Gastrocnemius medialis (tissue), 4 donors: ENCODE measurements at regions not wholly inside any gene's neighbourhood (a gene's known extent, or its start where the extent isn't known, plus 50 kb on each side); places are given as distances from the start of the nearest gene placed in this dataset.
"Not testable (repeated sequence)": the region's sequence is repeated elsewhere in the genome, so short reads cannot be mapped to it uniquely, and the experiment has no call there.

Experiments
- ATAC-seq, 2 donors: fragments of 150-250 bp; one replicate each; pipeline ENCODE4 v1.9.1; 2016
- DNase-seq, 2 donors: peaks; one replicate each; pipeline ENCODE4 v3.0.0-alpha.2; 2019
- H3K27ac ChIP-seq, 4 donors: fragments of 200-600 bp; sonication (generic); 1 replicate in 1 of 4; 2 replicates in 3 of 4; pipeline ENCODE4 v1.5.1; 2016 to 2018; ENCODE audit warnings: mild to moderate bottlenecking in 2 of 4, moderate library complexity in 1 of 4
- H3K27me3 ChIP-seq, 3 donors: fragments of 200-600 bp; sonication (generic) in 2 of 3; 1 replicate in 1 of 3; 2 replicates in 2 of 3; pipeline versions ENCODE4 v1.5.1 to v1.6.0; 2016 to 2019; ENCODE audit warnings: mild to moderate bottlenecking in 1 of 3, moderate library complexity in 1 of 3
- H3K36me3 ChIP-seq, 2 donors: fragments of 200-600 bp; sonication (generic) in 1 of 2; one replicate each; pipeline ENCODE4 v1.5.1; 2017 to 2018
- H3K4me1 ChIP-seq, 2 donors: fragments of 200-600 bp; sonication (generic) in 1 of 2; one replicate each; pipeline ENCODE4 v1.5.1; 2016 to 2017; ENCODE audit warnings: mild to moderate bottlenecking in 2 of 2
- H3K4me3 ChIP-seq, 4 donors: fragments of 200-600 bp; sonication (generic) in 3 of 4; 1 replicate in 1 of 4; 2 replicates in 3 of 4; pipeline ENCODE4 v1.5.1; 2016 to 2019; ENCODE audit warnings: mild to moderate bottlenecking in 2 of 4
- H3K9me3 ChIP-seq, 3 donors: fragments of 200-600 bp; sonication (generic) in 2 of 3; 1 replicate in 1 of 3; 2 replicates in 2 of 3; pipeline ENCODE4 v1.5.1; 2016 to 2019
- CTCF ChIP-seq, 5 experiments: fragments of 450-650 bp in 3 of 5; fragments of 200-600 bp in 2 of 5; sonication (generic) in 2 of 5; IDR thresholded peaks in 4 of 5; conservative IDR thresholded peaks in 1 of 5; 1 replicate in 4 of 5; 2 replicates in 1 of 5; pipeline ENCODE4 v1.5.1; 2016 to 2019; ENCODE audit warnings: antibody characterized with exemption in 5 of 5, mild to moderate bottlenecking in 3 of 5, moderate library complexity in 3 of 5
- POLR2A ChIP-seq, 2 donors: fragments of 450-650 bp; IDR thresholded peaks; one replicate each; pipeline ENCODE4 v1.6.1; 2017; ENCODE audit warnings: antibody characterized with exemption in 2 of 2, mild to moderate bottlenecking in 2 of 2, moderate library complexity in 2 of 2
- in situ Hi-C, 4 donors: fragments of 200-750 bp; cut with MboI; loops; one replicate each; pipeline versions ENCODE4 v1.15.0 to v1.8.0; 2017; ENCODE audit warnings: low sequenced_read_pairs in 4 of 4
- intact Hi-C: fragments of 100-400 bp; cut with DNase I; formaldehyde crosslinking; loops from one replicate; pipeline ENCODE4 v1.15.1; 2023; ENCODE audit warnings: low total_unique reads

GRCh38 chr2:61604433-61604832, 66.3 kb upstream of the XPO1 start:
- Histone ChIP-seq H3K9me3 (no peaks in the 10 kb centered on the region), H3K36me3 (no peaks in the 10 kb centered on the region), H3K4me1 (no peaks in the 10 kb centered on the region), H3K4me3 (no peak overlapping the region), H3K27me3 (no peaks in the 10 kb centered on the region), H3K27ac (no peak overlapping the region)
- in situ Hi-C loops: no loop called here
- DNase-seq (no peak), ATAC-seq (no peak)
- TF ChIP-seq POLR2A (IDR thresholded peaks at IDR 0.05) (no peak), CTCF (IDR thresholded peaks at IDR 0.05 in 4 of 5, conservative IDR thresholded peaks at IDR 0.05 in 1 of 5) (no peak)
- intact Hi-C loops: no loop called here

GRCh38 chr2:61598515-61599156, 60.5 kb upstream of the XPO1 start:
- H3K27me3 ChIP-seq, DNase-seq, in situ Hi-C loops, H3K36me3 ChIP-seq, ATAC-seq, H3K4me3 ChIP-seq, H3K27ac ChIP-seq, H3K4me1 ChIP-seq, H3K9me3 ChIP-seq, intact Hi-C loops: not testable (repeated sequence)

DNA sequence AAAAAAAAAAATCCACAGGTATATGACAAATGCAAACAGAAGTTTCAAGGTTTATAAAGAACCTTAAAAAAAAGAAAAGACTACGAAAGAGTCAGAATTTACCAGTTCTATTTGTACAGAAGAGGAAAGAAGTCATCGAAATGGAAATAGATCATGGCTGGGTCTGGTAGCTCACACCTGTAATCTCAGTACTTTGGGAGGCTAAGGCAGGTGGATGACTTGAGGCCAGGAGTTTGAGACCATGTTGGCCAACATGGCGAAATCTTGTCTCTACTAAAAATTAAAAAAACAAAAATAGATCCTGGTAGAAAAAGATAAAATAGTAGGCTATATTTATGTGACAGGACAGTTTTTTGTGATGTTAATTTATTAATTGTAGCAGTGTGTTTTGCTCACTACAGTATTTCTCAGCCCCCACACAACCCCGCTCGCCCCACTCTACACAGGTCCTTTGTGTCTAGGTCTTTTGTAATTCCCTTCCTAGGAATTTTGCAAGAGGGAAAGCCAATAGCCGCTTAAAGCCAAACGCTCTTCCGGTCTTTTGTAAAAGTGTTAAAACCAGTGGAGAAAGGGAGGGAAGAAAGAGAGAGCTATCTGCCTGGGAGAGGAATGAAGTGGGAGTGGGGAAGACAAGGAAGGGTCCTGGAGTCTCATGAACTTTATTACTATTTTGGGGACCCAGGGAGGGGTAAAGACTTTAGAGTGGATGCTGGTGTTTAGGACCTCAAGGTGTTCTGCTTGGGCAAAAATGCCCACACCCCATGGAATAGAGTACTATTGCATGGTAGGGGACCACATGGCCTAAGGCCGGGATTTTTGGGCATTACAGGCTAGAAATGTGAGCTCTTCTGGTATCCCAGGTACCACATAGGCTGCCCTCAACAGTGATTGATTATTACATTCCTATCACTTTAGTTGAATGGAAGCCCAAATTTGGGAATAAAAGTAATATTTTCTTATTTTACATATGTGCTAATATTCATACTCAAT, 59.4 kb upstream of the XPO1 start:
- H3K36me3 ChIP-seq: no peaks in the 10 kb centered on the region
- no peaks in the 10 kb centered on the region for H3K27me3 ChIP-seq
- ATAC-seq (no peak), DNase-seq (no peak)
- no peaks in the 10 kb centered on the region for H3K4me1 ChIP-seq
- in situ Hi-C loops (no loop called here), intact Hi-C loops (no loop called here)
- TF ChIP-seq CTCF (IDR thresholded peaks at IDR 0.05 in 4 of 5, conservative IDR thresholded peaks at IDR 0.05 in 1 of 5) (no peak), POLR2A (IDR thresholded peaks at IDR 0.05) (no peak)
- H3K4me3 ChIP-seq: no peak overlapping the region
- no peaks in the 10 kb centered on the region for H3K9me3 ChIP-seq
- no peak overlapping the region for H3K27ac ChIP-seq

- H3K27me3 ChIP-seq, ATAC-seq, H3K36me3 ChIP-seq, H3K4me3 ChIP-seq, H3K9me3 ChIP-seq, H3K4me1 ChIP-seq, intact Hi-C loops, in situ Hi-C loops, H3K27ac ChIP-seq, DNase-seq: not testable (repeated sequence)
Observed at GRCh38 chr2:61594201-61594600, 56.0 kb upstream of the XPO1 start.

GRCh38 chr2:61593648-61594047, 55.5 kb upstream of the XPO1 start:
- H3K27me3 ChIP-seq, in situ Hi-C loops, H3K27ac ChIP-seq, H3K4me3 ChIP-seq, DNase-seq, H3K9me3 ChIP-seq, intact Hi-C loops, H3K36me3 ChIP-seq, ATAC-seq, H3K4me1 ChIP-seq: not testable (repeated sequence)

GRCh38 chr2:61590214-61590613, 52.1 kb upstream of the XPO1 start:
- in situ Hi-C loops: no loop called here
- TF ChIP-seq POLR2A (IDR thresholded peaks at IDR 0.05): no peak
- no peak for TF ChIP-seq CTCF (IDR thresholded peaks at IDR 0.05 in 4 of 5, conservative IDR thresholded peaks at IDR 0.05 in 1 of 5)
- intact Hi-C loops: no loop called here
- Histone ChIP-seq H3K36me3 (no peaks in the 10 kb centered on the region), H3K27me3 (no peaks in the 10 kb centered on the region), H3K9me3 (no peaks in the 10 kb centered on the region), H3K4me3 (no peak overlapping the region), H3K4me1 (no peaks in the 10 kb centered on the region), H3K27ac (no peak overlapping the region)
- DNase-seq: no peak
- no peak for ATAC-seq
